Tibial nerve (tissue), 3 donors: ENCODE measurements at regions not wholly inside any gene's neighbourhood (a gene's known extent, or its start where the extent isn't known, plus 50 kb on each side); places are given as distances from the start of the nearest gene placed in this dataset.

Experiments used
- POLR2A ChIP-seq, 2 donors: fragments of 450-650 bp; IDR thresholded peaks; one replicate each; pipeline ENCODE4 v1.6.1; 2017; ENCODE audit warnings: antibody characterized with exemption in 2 of 2, mild to moderate bottlenecking in 2 of 2, moderate library complexity in 2 of 2
- TF ChIP-seq, protein P1 (sequence below), 5 experiments: fragments of 200-600 bp in 3 of 5; fragments of 450-650 bp in 2 of 5; sonication (generic) in 3 of 5; IDR thresholded peaks; one replicate each; pipeline ENCODE4 v1.5.1; 2016 to 2019; ENCODE audit warnings: antibody characterized with exemption in 5 of 5, mild to moderate bottlenecking in 3 of 5, moderate library complexity in 2 of 5

DNA sequence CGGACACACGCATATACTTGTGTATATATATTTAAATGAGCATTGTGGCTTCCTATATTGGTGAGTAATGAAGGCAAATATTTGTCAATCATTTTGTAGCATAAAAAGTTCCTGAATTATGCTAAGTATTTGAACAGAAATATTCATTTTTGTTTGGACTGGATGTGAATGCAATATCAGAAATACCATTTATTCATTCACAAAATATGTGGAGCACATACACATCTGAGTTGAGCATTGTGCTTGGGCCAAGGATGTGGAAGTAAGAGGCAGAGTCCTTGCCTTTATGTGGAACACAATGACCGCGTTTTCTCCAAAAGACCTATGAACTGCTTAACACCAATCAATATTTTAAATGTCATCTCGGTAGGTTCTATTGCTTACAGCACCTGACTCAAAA is 1086.5 kb downstream of the NR2F1-AS1 start:
- TF ChIP-seq POLR2A (IDR thresholded peaks at IDR 0.05) = no peak
- TF ChIP-seq, protein P1, sequence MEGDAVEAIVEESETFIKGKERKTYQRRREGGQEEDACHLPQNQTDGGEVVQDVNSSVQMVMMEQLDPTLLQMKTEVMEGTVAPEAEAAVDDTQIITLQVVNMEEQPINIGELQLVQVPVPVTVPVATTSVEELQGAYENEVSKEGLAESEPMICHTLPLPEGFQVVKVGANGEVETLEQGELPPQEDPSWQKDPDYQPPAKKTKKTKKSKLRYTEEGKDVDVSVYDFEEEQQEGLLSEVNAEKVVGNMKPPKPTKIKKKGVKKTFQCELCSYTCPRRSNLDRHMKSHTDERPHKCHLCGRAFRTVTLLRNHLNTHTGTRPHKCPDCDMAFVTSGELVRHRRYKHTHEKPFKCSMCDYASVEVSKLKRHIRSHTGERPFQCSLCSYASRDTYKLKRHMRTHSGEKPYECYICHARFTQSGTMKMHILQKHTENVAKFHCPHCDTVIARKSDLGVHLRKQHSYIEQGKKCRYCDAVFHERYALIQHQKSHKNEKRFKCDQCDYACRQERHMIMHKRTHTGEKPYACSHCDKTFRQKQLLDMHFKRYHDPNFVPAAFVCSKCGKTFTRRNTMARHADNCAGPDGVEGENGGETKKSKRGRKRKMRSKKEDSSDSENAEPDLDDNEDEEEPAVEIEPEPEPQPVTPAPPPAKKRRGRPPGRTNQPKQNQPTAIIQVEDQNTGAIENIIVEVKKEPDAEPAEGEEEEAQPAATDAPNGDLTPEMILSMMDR (IDR thresholded peaks at IDR 0.05) = no peak
